ENCODE measurements at regions not wholly inside any gene's neighbourhood (a gene's known extent, or its start where the extent isn't known, plus 50 kb on each side); places are given as distances from the start of the nearest gene placed in this dataset.

DNA sequence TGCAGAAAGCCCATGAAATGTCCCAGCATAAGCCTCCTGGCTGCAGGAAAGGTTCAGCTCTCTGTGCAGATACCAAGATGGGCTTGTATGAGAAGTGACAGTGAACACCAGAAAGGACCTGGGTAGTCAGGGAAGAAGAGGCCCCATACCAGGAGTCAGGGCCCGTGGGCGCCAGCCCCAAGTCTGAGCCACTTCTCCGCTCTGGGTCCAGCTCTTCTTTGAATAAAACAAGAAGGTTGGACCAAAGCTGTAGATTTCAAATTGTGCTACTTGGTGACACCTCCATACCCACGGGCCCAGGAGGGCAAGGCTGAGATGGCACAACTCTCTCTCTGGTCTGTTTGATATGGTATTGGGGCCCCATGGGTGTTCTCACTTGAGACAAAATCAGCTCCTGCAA, 261.5 kb downstream of the UACA start:
- H3K4me3 ChIP-seq (ENCODE audit: low read depth, low read length), result no peak overlapping the region
- DNase-seq (ENCODE audit: low read depth), result no peak
- H3K27me3 ChIP-seq (ENCODE audit: control insufficient read depth, insufficient read depth, low read length), result no peaks in the 10 kb centered on the region
- H3K36me3 ChIP-seq (ENCODE audit: control insufficient read depth, insufficient read depth, low read length), result no peaks in the 10 kb centered on the region
- TF ChIP-seq, protein P1, sequence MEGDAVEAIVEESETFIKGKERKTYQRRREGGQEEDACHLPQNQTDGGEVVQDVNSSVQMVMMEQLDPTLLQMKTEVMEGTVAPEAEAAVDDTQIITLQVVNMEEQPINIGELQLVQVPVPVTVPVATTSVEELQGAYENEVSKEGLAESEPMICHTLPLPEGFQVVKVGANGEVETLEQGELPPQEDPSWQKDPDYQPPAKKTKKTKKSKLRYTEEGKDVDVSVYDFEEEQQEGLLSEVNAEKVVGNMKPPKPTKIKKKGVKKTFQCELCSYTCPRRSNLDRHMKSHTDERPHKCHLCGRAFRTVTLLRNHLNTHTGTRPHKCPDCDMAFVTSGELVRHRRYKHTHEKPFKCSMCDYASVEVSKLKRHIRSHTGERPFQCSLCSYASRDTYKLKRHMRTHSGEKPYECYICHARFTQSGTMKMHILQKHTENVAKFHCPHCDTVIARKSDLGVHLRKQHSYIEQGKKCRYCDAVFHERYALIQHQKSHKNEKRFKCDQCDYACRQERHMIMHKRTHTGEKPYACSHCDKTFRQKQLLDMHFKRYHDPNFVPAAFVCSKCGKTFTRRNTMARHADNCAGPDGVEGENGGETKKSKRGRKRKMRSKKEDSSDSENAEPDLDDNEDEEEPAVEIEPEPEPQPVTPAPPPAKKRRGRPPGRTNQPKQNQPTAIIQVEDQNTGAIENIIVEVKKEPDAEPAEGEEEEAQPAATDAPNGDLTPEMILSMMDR (IDR thresholded peaks at IDR 0.05; ENCODE audit: insufficient read depth, low read length, poor library complexity, severe bottlenecking), result no peak

DNA sequence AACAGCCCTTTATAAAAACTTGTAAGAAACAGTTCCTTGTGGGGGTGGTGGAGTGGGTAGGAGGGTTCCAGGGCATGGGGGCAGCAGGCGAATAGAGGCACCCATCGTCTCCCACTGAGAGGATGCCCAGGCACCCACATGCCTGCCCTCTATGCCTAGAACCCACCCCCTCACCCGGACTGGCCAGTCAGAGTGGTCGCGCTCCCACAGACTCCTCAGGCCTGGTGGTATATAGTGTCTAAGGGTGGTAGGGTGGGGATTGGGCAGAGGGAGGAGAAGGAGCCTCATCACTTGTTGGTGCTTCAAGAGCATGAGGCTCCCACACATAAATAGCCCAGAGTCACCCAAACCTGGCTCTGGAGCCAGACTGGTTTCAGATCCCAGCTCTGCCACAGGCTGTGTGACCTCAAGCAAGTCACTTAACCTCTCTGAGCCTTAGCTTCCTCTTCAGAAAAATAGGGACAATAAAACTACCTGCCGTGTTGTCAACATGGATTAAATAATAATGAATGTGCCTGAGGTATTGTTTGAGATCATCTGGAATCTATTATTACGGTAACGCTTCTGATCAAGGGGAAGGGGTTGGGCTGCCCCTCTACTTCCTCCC, 262.1 kb downstream of the UACA start:
- TF ChIP-seq, protein P1 (IDR thresholded peaks at IDR 0.05; ENCODE audit: insufficient read depth, low read length, poor library complexity, severe bottlenecking), result no peak
- DNase-seq (ENCODE audit: low read depth), result no peak
- Histone ChIP-seq H3K4me3 (ENCODE audit: low read depth, low read length) (no peak overlapping the region), H3K36me3 (ENCODE audit: control insufficient read depth, insufficient read depth, low read length) (no peaks in the 10 kb centered on the region), H3K27me3 (ENCODE audit: control insufficient read depth, insufficient read depth, low read length) (no peaks in the 10 kb centered on the region)

DNA sequence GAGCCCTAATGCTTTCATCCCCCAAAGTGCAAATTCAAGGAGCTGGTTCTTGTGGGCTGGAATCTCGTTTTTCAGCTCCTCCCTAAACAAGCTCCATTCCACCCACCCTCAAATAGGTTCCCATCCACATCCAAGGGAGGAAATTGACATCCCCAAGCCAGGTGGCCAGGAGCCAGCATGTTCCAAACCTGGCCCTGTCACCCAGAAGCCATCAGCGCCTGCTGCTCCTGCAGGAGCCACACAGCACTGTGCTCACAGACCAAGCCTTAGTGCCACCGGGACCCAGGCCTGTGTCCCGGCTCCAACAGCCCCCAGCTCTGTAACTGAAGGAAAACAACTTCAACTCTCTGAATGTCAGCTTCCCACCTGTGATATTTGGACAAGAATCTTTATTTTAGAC, 263.6 kb downstream of the UACA start:
- H3K4me3 ChIP-seq (ENCODE audit: low read depth, low read length), result no peak overlapping the region
- TF ChIP-seq, protein P1 (IDR thresholded peaks at IDR 0.05; ENCODE audit: insufficient read depth, low read length, poor library complexity, severe bottlenecking), result no peak
- no peaks in the 10 kb centered on the region for H3K36me3 ChIP-seq (ENCODE audit: control insufficient read depth, insufficient read depth, low read length)
- DNase-seq (ENCODE audit: low read depth), result no peak
- H3K27me3 ChIP-seq (ENCODE audit: control insufficient read depth, insufficient read depth, low read length), result no peaks in the 10 kb centered on the region

DNA sequence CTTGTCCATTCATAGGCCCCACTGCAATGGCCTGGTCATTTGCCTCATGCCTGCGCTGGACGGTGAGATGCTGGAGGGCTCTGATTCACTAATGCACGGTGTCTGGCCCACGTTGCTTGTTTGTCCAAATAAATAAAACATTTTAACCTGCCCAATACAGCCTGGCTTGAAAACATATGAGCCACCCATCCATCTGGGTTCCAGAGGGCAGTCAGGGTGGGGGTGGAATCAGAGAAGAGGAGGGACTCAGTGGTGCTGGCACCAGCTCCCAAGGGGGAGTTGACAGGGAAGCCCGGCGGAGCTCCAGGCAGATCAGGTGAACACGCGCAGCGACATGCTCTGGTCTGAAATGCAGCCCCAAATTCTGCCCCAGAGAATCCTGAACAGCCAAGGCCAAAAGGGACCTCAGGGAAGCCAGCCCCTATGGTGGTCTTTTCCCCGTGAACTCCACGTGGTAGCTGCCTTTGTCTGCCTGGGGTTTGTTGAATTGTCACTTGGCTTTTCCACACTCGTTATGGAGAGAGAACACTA, 265.2 kb downstream of the UACA start:
- H3K27me3 ChIP-seq (ENCODE audit: control insufficient read depth, insufficient read depth, low read length), result no peaks in the 10 kb centered on the region
- TF ChIP-seq, protein P1 (IDR thresholded peaks at IDR 0.05; ENCODE audit: insufficient read depth, low read length, poor library complexity, severe bottlenecking), result no peak

DNA sequence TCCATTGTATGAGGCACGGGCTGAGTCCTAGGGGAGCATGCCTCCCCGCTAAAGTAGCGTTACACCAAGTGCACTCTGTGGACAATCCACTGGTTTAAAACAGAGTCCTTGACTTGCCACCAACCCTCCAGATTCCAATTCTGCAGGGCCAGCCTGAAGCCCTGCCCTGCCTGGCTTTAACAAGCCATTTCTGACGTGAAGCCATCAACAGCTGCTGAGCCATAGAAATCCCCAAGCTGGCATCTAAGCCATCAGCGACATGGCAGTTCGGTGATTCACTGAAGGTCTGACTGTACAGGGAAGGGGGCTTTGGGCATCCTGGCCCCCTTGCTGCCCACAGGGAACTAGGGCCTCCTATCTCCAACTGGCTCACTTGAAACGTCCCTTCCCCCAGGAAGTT, 265.7 kb downstream of the UACA start:
- Histone ChIP-seq H3K36me3 (ENCODE audit: control insufficient read depth, insufficient read depth, low read length) (no peaks in the 10 kb centered on the region), H3K4me3 (ENCODE audit: low read depth, low read length) (no peak overlapping the region), H3K27me3 (ENCODE audit: control insufficient read depth, insufficient read depth, low read length) (no peaks in the 10 kb centered on the region)
- TF ChIP-seq, protein P1 (IDR thresholded peaks at IDR 0.05; ENCODE audit: insufficient read depth, low read length, poor library complexity, severe bottlenecking), result no peak
- DNase-seq (ENCODE audit: low read depth), result no peak

More for the DNA sequence above, 265.2 kb downstream of the UACA start:
- no peak overlapping the region for H3K4me3 ChIP-seq (ENCODE audit: low read depth, low read length)
- DNase-seq (ENCODE audit: low read depth), result no peak
- H3K36me3 ChIP-seq (ENCODE audit: control insufficient read depth, insufficient read depth, low read length), result no peaks in the 10 kb centered on the region
